Stomach (tissue), 4 donors: ENCODE measurements at regions not wholly inside any gene's neighbourhood (a gene's known extent, or its start where the extent isn't known, plus 50 kb on each side); places are given as distances from the start of the nearest gene placed in this dataset.

Experiments
- CTCF ChIP-seq, 7 experiments: fragments of 450-650 bp in 4 of 7; fragments of 200-600 bp in 3 of 7; sonication (generic) in 3 of 7; IDR thresholded peaks; one replicate each; pipeline ENCODE4 v1.5.1; 2016 to 2019; ENCODE audit warnings: antibody characterized with exemption in 7 of 7, control low read depth in 2 of 7, mild to moderate bottlenecking in 1 of 7
- POLR2A ChIP-seq, 4 donors: fragments of 450-650 bp; IDR thresholded peaks; one replicate each; pipeline ENCODE4 v1.6.1; 2016; ENCODE audit warnings: antibody characterized with exemption in 4 of 4, control low read depth in 2 of 4, mild to moderate bottlenecking in 1 of 4, moderate library complexity in 1 of 4

- TF ChIP-seq CTCF (IDR thresholded peaks at IDR 0.05) (no peak), POLR2A (IDR thresholded peaks at IDR 0.05) (no peak)
These were observed 159.0 kb upstream of the TSC22D2 start for GRCh38 chr3:150248888-150249681.
